K562 (cell line): ENCODE measurements at regions not wholly inside any gene's neighbourhood (a gene's known extent, or its start where the extent isn't known, plus 50 kb on each side); places are given as distances from the start of the nearest gene placed in this dataset.
A peak's percentile ranks its signal among the peaks of the same experiment; 100 is the strongest.

Experiments
- EHMT2 ChIP-seq: fragments of 450-650 bp; IDR thresholded peaks from 2 replicates; pipeline ENCODE4 v1.6.1; 2018; ENCODE audit warnings: antibody characterized with exemption
- EP300 ChIP-seq: IDR thresholded peaks from 2 replicates; pipeline ENCODE4 v1.6.1; 2012; ENCODE audit warnings: low read length, improper control_type of control experiment
- FOXK2 ChIP-seq, 2 experiments: fragments of 450-650 bp; IDR thresholded peaks in 1 of 2; conservative IDR thresholded peaks in 1 of 2; 2 replicates each; pipeline ENCODE4 v1.6.1; 2016; ENCODE audit warnings: low read depth in 2 of 2, mild to moderate bottlenecking in 1 of 2
- JUND ChIP-seq, 2 experiments: IDR thresholded peaks; 2 replicates in 1 of 2; 3 replicates in 1 of 2; pipeline ENCODE4 v1.6.1; 2011; ENCODE audit warnings: borderline replicate concordance in 2 of 2, low read depth in 2 of 2, low read length in 2 of 2, improper control_type of control experiment in 1 of 2, missing biosample characterization in 1 of 2, missing genetic modification characterization in 1 of 2, missing genetic modification reagents in 1 of 2
- NR2F6 ChIP-seq: fragments of 450-650 bp; formaldehyde crosslinking; IDR thresholded peaks from 2 replicates; pipeline ENCODE4 v1.4.0; 2020; ENCODE audit warnings: mild to moderate bottlenecking
- SIN3B ChIP-seq: fragments of 450-650 bp; IDR thresholded peaks from 2 replicates; pipeline ENCODE4 v1.6.1; 2017; ENCODE audit warnings: low read depth, mild to moderate bottlenecking, moderate library complexity
- SMC3 ChIP-seq: conservative IDR thresholded peaks from 2 replicates; pipeline ENCODE4 v1.6.1; 2011; ENCODE audit warnings: low read depth, low read length, improper control_type of control experiment; ENCODE audit not compliant: insufficient read depth
- TF ChIP-seq, protein P1 (sequence below), 3 experiments: IDR thresholded peaks in 2 of 3; conservative IDR thresholded peaks in 1 of 3; 2 replicates each; pipeline ENCODE4 v1.5.1; 2011 to 2012; ENCODE audit warnings: low read length in 3 of 3, mild to moderate bottlenecking in 3 of 3, control low read depth in 2 of 3, improper control_type of control experiment in 1 of 3, inconsistent platforms in 1 of 3, low read depth in 1 of 3, mixed read lengths in 1 of 3, moderate library complexity in 1 of 3; ENCODE audit not compliant: insufficient read depth in 2 of 3

DNA sequence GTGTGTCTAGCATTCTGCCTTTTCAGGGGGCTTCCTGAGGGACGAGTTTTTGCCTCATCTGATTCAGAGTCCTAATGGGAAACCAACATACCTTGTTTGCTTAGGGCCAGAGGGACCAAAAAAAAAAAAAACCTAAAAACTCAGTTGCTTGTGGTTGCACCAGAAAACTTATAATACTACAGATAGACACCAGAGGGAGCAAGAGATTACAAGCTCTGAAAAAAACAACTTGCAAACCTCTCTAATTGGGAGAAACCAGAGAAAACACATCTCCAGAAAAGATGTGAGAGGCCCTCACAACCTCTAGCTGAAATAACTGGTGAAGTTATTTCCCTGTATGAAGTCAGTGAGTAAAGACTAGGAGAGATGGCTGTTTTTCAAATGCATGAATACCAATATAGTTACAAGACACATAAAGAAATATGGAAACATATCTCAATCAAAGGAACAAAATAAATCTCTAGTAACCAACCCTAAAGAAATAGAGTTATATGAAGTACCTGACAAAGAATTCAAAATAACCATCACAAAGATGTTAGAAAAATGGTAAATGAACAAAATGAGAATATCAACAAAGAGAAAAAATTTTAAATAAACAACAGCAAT lies 233.7 kb upstream of the NFIA start:
- TF ChIP-seq SIN3B (no peak), EHMT2 (no peak), SMC3 (peak; percentile 56), EP300 (peak; percentile 70), NR2F6 (CRISPR knock-in tag) (no peak), FOXK2 (conservative IDR thresholded peaks at IDR 0.05 in 1 of 2, IDR thresholded peaks at IDR 0.05 in 1 of 2; ENCODE audit: low read depth in 2 of 2) (no peak), JUND (IDR thresholded peaks at IDR 0.05; ENCODE audit: borderline replicate concordance, low read depth, low read length) (no peak), JUND (tag; IDR thresholded peaks at IDR 0.05; ENCODE audit: borderline replicate concordance, low read depth, low read length) (no peak)
- TF ChIP-seq, protein P1, sequence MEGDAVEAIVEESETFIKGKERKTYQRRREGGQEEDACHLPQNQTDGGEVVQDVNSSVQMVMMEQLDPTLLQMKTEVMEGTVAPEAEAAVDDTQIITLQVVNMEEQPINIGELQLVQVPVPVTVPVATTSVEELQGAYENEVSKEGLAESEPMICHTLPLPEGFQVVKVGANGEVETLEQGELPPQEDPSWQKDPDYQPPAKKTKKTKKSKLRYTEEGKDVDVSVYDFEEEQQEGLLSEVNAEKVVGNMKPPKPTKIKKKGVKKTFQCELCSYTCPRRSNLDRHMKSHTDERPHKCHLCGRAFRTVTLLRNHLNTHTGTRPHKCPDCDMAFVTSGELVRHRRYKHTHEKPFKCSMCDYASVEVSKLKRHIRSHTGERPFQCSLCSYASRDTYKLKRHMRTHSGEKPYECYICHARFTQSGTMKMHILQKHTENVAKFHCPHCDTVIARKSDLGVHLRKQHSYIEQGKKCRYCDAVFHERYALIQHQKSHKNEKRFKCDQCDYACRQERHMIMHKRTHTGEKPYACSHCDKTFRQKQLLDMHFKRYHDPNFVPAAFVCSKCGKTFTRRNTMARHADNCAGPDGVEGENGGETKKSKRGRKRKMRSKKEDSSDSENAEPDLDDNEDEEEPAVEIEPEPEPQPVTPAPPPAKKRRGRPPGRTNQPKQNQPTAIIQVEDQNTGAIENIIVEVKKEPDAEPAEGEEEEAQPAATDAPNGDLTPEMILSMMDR (IDR thresholded peaks at IDR 0.05 in 2 of 3, conservative IDR thresholded peaks at IDR 0.05 in 1 of 3; ENCODE audit: insufficient read depth in 2 of 3, low read depth in 1 of 3, low read length in 3 of 3), result peak; percentile 43 to 67 (median 54); a peak in 5 of 6 replicates
